ENCODE measurements at regions not wholly inside any gene's neighbourhood (a gene's known extent, or its start where the extent isn't known, plus 50 kb on each side); places are given as distances from the start of the nearest gene placed in this dataset.

DNA sequence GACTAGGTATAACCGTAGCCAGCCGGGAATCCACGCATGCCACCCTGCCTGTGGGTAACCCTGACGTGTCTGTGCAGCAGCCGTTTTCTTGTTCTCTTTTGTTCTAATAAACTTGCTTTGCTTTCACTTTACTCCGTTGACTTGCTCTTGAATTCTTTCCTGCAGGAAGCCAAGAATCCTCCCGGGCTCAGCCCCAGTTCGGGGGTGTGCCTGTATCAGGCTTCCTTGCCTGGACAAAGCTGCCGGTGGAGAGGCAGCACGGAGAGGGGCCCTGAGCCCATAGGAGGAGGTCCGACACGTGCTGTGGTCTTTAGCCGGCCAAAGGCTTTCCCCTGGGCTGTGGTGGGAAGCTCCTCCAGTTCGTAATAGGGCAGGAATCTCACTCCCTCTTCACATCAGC lies 256.5 kb upstream of the PPP2R2D start:
- DNase-seq (ENCODE audit: low read depth) = no peak
- no peak overlapping the region for H3K4me3 ChIP-seq (ENCODE audit: low read depth, low read length)
- TF ChIP-seq, protein P1, sequence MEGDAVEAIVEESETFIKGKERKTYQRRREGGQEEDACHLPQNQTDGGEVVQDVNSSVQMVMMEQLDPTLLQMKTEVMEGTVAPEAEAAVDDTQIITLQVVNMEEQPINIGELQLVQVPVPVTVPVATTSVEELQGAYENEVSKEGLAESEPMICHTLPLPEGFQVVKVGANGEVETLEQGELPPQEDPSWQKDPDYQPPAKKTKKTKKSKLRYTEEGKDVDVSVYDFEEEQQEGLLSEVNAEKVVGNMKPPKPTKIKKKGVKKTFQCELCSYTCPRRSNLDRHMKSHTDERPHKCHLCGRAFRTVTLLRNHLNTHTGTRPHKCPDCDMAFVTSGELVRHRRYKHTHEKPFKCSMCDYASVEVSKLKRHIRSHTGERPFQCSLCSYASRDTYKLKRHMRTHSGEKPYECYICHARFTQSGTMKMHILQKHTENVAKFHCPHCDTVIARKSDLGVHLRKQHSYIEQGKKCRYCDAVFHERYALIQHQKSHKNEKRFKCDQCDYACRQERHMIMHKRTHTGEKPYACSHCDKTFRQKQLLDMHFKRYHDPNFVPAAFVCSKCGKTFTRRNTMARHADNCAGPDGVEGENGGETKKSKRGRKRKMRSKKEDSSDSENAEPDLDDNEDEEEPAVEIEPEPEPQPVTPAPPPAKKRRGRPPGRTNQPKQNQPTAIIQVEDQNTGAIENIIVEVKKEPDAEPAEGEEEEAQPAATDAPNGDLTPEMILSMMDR (IDR thresholded peaks at IDR 0.05; ENCODE audit: insufficient read depth, low read depth, low read length) = no peak

DNA sequence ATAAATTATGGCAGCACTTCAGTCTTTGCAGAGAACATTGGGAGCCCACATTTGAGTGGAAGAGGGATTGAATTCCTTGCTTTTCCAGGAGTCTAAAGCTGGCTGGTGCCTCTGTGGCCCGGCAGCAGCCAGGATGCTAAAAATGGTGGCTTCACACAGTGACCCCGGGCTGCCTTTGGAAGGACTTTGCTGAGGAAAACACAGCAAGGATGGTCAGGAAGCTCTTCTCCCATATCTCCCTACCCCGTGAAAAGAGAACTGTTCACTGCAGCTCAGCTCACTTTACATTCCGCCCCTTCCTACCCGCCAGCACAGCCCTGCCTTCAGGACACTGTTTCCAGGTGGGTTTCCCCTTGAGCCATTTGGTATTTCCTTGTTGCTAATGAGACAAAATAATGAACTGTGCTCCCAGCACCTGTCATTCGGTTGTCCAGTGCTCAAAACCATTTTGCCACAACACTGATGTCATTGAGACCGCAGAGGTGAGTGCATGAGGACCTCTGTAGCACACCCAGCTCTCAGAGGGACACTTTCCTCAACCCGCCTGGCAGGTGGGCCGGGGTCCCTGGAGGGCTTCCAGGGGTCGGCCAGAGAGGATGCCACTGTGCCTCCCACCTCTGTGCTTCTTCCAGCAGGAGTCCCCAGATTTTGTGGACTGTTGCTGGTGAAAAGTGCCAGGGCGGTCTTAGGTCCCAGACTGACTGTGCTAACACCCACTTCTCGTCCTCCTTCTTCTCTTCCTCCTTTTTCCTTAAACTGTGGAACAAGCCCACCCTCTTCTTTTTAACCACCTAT lies 255.7 kb upstream of the PPP2R2D start:
- no peak for DNase-seq (ENCODE audit: low read depth)
- TF ChIP-seq, protein P1 (IDR thresholded peaks at IDR 0.05; ENCODE audit: insufficient read depth, low read depth, low read length) = no peak
- no peak overlapping the region for H3K4me3 ChIP-seq (ENCODE audit: low read depth, low read length)

DNA sequence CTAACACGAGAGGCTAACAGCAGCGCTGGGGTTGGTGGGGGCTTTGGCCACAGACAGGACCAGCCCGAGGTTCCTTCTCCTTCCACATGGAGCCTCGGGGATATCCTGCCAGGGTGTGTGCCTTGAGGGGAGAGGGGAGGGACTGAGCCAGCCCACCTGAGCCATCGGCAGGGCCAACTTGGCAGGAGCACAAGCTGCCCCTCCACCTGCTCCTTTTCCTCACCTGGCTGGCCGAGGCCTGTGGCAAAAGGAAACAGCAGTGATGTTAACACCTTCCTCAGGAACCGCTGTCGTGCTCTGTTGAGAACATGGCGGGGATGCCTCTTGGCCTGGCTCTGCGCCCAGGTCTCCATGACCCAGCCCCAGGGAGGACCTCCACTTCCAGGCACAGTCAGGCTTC lies 255.1 kb upstream of the PPP2R2D start:
- no peak for DNase-seq (ENCODE audit: low read depth)
- TF ChIP-seq, protein P1 (IDR thresholded peaks at IDR 0.05; ENCODE audit: insufficient read depth, low read depth, low read length) = no peak
- H3K4me3 ChIP-seq (ENCODE audit: low read depth, low read length) = no peak overlapping the region

DNA sequence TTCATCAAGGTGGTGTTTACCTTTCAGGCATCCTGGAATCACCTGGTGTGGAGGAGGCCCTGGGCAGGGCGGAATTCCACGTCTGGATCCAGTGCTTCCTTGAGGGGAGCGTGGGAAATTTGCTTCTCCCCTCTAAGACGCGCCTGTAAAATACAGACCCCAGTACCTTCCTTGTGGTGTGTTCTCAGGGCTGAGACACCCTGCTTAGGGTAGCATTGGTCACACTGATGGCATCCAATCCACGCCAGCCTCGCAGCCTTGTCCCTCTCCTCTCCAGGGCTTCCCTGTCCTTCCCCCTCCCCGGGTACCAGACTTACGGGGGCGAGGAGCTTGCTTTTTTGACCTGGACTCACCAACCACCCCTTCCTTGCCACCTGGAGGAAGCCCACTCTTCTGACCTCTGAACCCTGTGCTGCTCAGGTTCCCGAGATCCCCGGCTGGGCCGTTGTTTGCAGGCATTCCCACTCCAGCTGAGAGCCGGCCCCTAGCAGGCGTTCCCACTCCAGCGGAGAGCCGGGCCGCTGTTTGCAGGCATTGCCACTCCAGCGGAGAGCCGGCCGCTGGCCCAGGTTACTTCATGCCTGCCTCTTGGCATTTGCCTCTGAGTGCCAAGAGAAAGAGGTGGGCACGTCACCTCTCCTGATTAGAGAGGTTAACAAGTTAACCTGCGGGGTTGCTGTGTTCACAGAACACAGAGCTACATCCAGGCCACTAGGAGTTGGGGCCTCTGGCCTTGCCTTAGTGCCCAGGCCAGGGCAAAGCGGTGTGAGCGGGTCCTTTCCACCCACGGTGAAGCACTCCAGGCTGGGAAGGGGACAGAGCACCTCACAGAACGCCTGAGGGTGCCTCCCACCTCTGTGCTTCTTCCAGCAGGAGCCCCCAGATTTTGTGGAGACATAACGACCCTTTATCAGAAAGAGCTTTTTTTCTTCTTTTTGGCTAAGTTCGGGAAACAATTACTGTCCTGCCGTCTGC lies 254.0 kb upstream of the PPP2R2D start:
- H3K4me3 ChIP-seq (ENCODE audit: low read depth, low read length) = no peak overlapping the region
- DNase-seq (ENCODE audit: low read depth) = no peak
- TF ChIP-seq, protein P1 (IDR thresholded peaks at IDR 0.05; ENCODE audit: insufficient read depth, low read depth, low read length) = no peak

DNA sequence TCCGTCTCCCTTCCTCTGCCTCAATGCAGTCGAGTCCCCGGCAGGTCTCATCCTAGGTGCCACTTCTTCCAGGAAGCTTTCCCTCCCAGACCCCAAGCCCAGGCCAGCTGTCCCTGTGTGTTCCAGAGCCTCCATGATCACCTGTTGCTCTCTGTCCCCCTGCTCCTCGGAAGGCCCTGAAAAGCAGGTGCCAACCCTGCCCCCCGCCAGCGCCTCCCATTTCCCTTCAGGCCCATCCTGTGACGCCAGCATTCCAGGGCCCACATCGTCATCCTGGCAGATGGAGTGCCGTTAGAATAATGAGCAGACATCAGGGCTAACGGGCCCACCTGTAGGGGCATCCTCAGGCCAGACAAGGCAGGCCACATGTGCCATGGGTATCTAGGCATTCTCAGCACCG lies 253.0 kb upstream of the PPP2R2D start:
- no peak for DNase-seq (ENCODE audit: low read depth)
- TF ChIP-seq, protein P1 (IDR thresholded peaks at IDR 0.05; ENCODE audit: insufficient read depth, low read depth, low read length) = no peak
- no peak overlapping the region for H3K4me3 ChIP-seq (ENCODE audit: low read depth, low read length)

DNA sequence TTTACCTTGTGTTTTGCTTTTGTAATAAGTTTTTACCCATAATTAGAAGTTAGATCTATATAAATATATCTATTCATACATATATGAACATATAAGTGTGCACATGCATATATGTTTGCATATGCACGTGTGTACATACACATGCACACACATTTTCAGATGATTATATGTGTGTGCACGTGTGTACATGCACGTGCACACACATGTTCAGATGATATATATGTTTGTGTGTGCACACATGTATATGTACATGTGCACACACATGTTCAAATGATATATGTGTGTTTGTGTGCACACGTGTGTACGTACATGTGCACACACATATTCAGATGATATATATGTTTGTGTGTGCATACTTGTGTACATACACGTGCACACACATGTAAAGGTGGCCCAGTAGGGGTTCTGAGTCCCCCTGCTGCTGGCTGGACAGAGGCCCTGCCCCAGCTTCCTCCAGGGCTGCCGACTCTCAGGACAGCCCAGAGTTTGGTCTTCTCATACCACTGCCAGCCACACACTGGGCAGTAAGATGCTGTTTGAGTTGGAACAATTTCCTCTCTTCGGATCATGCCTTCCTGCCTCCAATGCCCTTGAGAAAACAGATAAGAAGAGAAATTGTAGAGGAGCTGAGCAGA lies 252.3 kb upstream of the PPP2R2D start:
- no peak for DNase-seq (ENCODE audit: low read depth)
- TF ChIP-seq, protein P1 (IDR thresholded peaks at IDR 0.05; ENCODE audit: insufficient read depth, low read depth, low read length) = no peak
- H3K4me3 ChIP-seq (ENCODE audit: low read depth, low read length) = no peak overlapping the region

Measured in fibroblast of villous mesenchyme (primary cell).